ENCODE measurements at regions not wholly inside any gene's neighbourhood (a gene's known extent, or its start where the extent isn't known, plus 50 kb on each side); places are given as distances from the start of the nearest gene placed in this dataset.
"Not testable (repeated sequence)": the region's sequence is repeated elsewhere in the genome, so short reads cannot be mapped to it uniquely, and the experiment has no call there.

DNA sequence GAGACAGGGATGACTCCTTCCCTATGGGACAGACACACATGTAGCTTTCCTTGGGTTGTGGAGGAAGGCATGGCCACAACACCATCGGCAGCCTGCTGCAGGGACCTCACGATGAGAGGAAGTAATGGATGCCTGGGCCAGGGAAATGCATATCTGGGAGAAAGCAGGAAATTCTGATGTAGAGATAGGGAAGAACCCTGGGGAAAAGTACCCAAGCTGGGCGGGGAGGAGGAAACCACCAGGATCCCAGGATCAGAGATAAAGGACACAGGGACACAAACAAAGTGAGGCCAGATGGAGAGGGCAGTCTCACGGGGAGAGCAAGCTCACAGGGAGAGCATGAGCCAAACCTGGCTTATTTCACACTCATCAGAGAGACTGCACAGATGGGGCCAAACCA is 294.7 kb upstream of the TEKT4 start:
- not testable (repeated sequence) for DNase-seq

DNA sequence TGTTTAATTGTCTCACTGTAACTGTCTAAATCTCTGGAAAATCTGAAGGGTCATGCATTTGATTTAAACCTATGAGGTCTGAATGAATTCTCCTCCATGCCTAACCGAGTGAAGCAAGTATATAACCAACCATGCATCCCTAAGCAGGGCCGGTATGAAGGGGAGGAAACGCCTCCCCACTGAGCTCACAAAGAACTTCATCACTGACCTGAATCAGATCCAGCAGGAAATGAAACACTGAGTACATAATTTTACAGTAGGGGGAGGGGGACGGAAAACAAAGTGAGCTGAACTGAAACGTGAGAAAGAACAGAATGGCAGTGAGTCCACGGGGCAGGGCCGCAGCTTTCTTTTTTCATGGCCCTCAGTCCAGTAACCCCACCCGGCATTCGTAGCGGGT is 294.1 kb upstream of the TEKT4 start:
- peak; percentile 41 for DNase-seq

DNA sequence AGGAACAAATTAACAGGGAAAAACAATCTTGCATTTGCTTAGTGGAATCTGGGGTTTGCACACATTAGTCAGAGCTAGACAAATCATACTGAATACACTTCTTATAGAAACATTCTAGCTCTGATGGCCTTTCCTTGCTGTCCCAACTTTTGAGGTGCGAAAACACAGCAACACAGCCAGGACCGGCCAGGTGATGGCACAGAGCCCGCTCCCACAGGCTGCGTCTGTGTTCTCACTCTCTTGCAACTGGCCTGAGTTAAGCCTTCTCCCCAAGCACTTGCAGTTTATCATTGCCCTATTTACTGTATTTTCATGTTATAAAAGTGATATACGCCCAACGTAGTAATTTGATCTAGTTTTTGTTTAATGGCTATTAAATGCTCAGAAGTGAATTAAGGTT is 292.0 kb upstream of the TEKT4 start:
- DNase-seq: not testable (repeated sequence)

DNA sequence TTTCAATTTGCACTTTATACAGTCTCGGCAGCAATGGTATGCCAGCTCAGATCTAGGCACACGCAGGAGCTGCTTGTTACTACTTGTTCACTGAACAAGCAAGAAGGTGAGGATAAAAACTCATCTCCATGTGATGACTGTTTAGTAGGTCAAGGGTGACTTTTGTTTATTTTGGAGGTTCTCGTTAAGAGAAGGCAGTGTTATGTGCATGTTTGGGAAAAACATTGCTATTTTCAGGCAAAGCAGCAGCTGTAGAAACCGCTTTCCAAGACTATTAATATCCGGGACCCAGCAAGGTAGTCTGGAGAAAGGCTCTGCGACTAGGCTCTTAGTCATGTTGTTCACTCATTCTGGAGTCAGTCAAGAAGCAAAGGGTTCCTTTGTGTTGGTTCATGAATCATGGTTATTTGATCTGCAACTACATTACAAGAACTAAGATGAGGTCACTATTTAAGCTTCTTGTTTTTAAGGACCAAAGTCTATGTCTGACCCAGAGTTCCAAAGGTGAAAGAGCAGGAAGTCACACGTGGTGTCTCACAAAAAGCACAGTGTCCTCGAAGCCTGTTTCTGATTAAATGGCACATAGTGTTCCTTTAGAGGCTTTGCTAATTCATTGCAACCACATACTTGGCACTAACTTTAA is 288.0 kb upstream of the TEKT4 start:
- not testable (repeated sequence) for DNase-seq

DNA sequence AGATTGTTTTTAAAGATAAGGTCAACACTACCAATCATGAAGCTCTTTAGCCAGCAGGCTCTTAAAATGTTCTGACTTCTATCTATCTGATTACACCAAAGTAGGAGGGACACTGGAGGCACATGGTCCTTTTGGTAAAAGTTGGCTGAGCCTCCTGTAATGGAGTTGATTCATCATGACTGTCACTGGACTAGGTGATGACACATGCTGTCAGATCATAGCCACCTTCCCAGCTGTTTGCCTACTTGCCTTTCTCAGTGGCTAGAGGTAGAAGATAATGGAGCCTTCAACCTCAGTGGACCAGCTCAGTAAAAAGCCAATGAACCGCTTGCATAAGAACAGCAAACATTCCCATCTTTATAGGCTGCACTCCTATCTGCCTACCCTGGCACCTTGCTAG is 286.7 kb upstream of the TEKT4 start:
- not testable (repeated sequence) for DNase-seq

DNA sequence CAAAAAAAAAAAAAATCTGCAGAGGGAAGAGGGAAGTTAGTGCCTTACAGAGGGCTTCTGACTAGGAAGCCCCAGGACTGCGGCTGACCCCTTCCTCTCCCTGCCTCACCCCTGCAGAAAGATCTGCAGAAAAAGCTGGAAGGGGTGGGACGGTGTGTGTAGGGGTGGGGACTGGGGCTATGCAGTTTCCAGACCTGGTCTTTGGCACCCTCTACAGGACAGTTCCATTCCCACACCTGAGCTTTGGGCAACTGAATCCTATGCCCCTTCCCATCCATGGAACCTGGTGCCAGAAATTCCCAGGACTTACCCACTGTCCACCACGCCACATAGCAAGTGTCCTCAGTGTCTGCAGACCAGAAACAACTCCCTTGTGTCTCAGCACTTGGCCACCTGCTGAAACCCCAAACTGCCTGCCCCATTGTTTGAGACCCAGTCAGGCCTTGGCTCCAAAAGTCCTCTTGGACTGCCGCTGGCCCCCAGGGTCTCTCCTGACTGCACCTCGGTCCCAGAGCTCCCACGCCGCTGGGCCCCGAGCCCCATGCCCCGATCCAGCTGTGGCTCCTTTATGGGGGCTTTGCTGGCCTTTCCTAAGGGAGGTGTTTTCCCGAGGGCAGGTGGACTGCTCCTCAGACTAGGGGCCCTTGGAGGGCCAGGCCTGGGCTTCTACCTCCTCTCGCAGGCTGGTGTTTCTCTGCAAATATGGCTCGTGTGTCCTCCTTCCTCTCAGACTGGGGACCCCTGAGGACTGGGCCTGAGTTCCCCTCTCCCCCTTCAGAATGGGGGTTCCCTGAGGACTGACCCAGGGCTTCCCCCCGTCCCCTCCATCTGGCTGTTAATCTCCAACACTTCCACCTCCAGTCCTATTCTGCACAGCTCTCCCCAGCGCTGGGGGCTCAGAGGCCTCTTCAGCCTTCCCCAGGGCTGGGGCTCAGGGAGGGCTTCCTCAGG is 284.9 kb upstream of the TEKT4 start:
- DNase-seq: not testable (repeated sequence)

DNA sequence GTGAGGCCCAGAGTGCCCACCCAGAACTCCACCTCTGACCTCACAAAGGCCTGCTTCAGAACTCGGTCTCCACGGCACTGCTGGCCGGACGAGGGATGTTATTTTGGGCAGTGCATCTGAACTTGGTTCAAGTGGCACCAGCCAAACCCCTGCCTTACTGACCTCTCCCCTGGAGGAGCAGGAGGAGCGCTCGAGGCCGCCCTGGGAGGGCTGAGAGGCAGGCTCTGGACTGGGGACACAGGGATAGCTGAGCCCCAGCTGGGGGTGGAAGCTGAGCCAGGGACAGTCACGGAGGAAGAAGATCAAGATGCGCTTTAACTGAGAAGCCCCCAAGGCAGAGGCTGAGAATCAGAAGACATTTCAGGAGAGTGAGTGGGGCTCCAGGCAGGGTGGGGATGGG is 284.2 kb upstream of the TEKT4 start:
- DNase-seq: not testable (repeated sequence)

DNA sequence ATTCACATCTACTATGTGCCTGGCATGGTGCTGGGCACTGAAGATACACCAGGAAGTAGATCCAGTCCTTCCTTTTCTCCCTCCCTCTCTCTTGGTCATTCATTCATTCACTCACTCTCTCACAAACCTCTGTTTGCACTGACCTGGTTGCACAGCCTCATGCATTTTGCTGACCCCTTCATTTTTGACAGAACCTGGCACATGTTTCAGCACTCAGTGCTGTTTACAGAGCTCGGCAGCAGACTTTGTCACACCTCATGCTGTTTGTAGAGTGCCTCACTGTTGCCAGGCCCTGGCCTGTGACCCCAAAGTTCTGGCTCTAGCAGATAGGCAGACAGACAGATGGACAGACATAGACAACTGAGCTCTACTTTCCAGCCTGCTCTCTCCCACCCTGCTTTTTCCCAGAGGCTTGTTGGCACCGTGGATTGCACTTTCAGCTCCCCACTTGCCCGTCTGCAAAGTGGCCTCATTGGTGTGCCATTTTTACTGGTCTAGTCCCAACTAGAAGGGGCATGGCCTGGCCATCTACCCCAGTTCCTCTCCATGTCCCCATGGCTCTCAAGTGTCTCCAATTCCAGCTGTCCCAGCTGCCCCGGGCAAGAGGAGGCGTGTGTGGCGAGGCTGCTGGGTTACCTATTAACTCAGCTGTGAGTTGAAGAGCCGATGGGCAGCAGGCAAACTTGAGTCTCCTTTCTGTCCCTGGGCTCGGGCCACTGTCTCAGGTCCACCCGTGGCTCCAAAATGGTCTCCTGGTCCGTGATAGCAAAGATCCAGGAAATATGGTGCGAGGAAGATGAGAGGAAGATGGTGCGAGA is 277.0 kb upstream of the TEKT4 start:
- DNase-seq: not testable (repeated sequence)

DNA sequence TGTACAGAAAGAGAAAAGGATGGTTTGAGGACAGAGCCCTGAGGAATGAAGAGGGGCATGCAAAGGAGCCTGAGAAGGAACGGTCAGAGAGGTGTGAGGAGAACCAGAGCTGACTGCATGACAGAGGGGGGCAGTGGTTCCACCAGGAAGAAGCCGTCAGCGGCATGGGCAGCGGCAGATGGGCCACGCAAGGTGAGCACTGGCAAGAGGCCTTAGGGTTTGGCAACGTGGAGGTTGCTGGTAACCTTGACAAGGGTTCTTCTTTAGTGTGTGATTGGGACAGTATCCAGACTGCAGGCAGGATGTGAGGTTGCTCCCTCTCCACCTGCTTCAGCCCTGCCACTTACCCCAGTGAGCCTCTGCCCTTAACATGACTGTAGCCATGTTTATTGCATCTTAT is 275.3 kb upstream of the TEKT4 start:
- not testable (repeated sequence) for DNase-seq

DNA sequence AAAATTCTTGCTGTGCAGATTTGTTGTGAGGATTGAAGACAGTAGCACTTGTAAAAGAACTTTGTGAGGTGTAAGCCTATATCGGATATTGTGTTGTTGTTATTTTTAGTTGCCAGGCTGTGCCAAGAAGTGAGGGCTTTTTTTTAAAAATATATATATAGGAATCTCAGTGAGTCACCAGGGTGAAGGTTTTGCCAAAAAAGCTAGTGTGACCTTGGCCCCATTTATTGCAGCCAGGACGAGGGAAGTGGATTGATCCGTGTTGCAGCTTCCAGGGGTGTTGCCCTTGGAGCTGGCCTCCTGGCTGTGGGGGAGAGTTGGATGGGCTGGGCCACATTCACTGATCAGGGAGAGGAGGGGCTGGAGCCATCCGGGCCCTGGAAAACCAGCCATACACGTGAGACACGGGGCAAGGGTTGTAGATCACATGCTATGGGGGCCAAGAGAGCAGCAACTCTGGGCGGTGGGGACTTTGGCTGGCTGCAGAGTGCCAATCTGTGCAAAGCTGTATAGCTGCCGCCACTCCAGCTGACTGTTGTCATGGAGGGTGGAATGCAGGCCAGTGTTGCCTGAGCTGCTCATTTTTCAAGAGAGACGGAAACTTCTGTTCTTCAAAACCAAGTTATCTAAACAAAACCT is 273.0 kb upstream of the TEKT4 start:
- DNase-seq: not testable (repeated sequence)

DNA sequence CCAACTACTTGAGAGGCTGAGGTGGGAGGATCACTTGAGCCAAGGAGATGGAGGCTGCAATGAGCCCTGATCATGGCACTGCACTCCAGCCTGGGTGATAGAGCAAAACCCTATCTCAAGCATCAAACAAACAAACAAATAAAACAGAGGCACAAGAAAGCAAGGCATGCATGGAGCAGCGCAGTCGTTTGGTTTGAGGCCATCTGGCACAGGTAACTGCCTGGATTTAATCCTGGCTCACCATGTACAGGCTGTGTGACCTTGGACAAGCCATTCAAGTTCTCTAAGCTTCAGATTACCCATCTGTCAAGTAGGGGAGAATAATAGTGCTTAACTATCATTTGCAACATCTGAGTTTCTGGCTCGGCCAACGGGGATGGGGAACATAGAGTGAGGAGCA is 270.3 kb upstream of the TEKT4 start:
- not testable (repeated sequence) for DNase-seq

DNA sequence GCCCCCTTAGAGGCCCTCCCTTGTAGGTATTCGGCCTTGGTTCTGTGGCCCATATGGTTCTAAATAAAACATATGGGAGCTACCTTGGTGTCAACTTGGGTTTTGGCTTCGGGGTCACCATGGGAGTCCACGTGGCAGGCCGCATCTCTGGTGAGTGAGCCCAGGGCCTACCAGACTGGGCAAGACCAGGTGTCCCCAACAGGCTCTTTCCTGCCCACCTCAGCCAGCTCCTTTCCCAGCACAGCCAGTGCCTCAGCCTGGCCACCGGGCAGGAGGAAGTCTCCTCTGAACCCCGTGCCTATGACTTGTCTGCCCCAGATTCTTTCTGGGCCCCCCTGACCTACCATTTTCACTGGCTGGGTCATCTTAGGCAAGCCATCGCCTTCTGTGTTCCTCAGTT is 268.8 kb upstream of the TEKT4 start:
- no peak for DNase-seq

DNA sequence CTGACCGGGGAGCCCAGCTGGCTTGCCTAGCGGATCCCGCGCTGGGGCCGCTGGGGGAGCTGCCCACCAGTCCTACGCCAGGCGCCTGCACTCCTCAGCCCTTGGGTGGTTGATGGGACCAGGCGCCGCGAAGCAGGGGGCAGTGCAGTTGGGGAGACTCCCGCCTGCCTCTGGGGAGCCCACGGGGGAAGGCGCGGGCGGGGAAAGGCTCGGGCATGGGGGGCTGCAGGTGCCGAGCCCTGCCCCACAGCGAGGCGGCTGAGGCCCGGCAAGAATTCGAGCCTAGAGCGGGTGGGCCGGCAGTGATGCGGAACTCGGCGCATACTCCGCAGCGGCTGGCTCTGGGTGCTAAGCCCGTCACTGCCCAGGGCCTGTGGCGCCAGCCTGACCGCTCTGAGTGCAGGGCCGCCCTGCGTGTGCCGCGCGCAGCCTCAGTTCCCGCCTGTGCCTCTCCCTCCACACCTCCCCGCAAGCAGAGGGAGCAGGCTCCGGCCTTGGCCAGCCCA is 249.1 kb upstream of the TEKT4 start:
- no peak for DNase-seq

DNA sequence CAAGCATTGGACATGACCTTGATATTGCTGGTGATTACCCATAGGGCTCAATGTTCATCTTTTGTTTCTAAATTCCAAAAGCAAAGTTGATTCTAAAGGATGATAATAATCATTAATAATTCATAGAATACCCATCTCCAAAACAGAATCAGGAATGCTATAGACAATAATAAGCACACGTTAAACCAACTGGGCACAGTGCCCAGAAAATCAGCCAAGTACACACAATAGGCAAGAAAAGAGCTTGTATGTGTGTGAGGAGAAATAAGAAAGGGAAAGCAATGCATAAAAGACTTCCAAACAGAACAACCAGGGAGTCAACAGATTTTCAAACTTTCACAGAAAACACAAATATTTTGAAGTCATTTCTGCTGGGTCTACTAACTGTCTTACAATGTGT is 242.3 kb upstream of the TEKT4 start:
- DNase-seq: not testable (repeated sequence)

DNA sequence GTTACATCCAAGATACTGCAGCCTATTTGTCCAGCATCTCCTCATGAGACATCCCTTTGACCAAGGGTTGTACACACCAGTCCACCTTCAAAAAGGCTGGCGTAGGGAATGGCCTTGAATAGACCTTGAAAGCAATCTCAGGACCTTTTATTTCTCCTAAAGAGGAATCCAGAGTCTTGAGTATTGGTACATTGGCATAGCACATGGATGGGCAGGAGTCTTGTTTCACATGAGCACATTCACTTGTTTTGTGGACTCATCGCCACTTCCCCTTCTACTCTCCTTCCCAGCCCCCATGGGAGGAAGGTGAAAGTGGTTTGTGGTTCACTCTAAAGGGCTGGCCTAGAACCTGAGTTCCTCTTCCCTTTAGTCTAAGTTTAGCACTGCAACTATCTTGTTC is 229.8 kb upstream of the TEKT4 start:
- not testable (repeated sequence) for DNase-seq

DNA sequence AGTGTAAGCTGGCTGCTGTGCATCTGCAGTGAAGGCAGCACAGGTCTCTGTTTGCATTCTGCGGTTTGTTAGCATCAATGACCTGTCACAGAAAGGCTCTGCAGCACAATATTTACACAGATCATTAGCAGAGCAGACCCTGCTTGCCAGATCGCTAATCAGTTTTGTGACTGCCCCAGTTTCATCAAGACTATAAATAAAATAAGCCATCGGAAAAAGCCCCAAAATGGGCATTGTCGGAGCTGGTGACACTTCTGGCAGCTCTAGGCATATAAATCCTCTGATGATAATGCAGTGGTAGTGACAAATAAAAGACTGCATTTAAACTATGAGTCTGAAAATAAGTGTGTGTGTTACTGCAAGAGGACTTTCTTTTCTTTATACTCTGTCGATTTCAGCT is 219.1 kb upstream of the TEKT4 start:
- DNase-seq: not testable (repeated sequence)

DNA sequence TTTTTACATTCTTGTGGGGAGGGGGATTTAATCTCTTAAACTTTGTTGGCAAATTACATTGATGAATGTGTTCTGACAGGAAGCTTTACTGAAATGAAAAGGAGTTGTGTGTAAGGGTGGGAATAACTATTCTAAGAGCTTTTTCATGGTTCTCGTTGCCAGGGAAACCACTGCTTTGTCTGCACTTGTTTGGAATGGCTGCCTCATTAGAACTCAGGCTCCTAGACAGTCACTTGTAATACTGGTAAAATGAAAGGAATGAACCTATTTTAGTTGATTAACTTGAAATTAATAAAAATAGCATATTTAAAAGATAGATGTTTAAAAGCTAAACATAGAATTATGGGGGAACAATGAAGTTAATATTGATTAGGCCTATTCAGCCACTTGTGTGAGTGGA is 201.4 kb upstream of the TEKT4 start:
- DNase-seq: not testable (repeated sequence)

DNA sequence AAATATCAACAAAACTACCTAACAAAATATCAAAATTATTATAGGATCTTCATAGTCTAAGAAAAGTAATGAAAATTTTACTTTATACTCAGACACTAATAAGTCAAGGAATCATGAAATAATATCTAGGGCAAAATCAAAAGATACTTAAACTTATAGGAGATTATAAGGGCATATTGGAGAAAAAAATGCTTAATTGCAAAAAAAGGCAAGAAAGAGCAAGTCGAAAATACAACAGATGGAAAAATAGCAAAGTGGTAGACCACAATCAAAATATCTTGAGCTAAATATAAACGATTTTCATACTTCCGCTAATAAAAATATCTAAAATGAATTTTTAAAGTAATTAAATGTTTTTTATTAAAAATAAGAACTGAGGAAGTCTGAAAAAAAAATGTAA is 177.0 kb upstream of the TEKT4 start:
- DNase-seq: not testable (repeated sequence)

DNA sequence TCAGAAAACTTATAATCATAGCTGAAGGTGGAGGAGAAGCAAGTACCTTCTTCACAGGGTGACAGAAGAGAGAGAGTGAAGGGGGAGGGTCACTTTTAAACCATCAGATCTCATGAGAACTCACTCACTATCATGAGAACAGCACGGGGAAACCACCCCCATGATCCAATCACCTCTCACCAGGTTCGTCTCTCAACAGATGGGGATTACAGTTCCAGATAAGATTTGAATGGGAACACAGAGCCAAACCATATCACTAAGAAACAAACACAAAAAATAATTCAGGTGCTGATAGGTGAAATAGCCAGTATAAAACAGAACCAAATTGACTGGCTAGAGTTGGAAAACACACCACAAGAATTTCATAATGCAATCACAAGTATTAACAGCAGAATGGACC is 162.2 kb upstream of the TEKT4 start:
- not testable (repeated sequence) for DNase-seq

DNA sequence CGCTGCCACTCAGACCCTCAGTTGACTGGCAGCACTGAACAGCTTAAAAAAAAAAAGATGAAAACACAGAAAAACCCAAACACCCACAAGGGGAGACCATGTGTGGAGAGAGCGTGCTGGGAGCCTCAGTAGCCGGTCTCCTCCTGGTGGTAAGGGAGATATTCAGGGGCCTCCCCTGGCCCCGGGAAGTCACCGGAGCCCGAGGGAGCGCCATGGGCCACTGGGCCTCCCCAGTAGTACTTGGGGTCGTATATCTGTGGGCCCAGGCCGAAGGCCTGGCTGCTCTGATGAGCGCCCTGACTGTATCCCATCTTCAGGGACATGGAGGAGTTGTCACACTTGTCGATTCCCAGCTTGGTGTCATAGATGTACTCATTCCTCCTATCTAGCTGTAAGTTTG is 145.7 kb upstream of the TEKT4 start:
- DNase-seq: no peak

DNA sequence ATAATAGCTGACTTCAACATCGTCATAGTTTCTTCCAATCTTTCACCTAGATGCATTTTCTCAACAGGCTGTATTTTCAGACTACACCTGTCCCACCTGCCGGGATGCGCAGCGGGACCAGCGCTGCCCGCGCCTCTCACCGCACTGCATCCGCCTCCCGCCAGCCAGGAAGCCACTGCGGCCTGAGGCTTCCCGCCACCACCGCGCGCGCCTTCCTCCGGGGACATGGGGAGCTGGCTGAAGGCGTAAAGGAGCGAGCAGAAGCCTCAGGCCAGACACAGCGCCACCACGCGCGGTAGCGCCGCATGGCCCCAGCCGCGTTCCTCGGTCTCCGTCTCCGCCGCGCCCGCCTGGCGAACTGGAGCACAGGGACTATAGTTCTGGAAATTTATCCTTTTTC is 135.7 kb upstream of the TEKT4 start:
- not testable (repeated sequence) for DNase-seq

DNA sequence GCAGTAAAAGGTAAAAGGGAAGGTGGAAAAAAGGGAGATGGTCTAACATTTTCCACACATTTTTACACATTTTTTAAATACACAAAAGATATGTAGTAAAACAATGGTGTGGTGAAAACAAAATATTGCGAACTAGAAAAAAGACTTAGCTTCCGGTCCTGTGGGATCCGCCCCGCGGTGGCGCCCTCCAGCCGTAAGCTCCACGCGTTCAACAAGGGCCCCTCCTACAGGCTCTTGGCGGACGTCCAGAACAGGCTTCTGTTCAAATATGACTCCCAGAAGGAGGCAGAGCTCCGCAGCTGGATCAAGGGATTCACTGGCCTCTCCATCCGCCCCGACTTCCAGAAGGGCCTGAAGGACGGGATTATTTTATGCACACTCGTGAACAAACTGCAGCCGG is 134.1 kb upstream of the TEKT4 start:
- DNase-seq: peak; percentile 78

All from DMS153 (cell line).